Esophagus mucosa (tissue), 1 donor: ENCODE measurements at regions not wholly inside any gene's neighbourhood (a gene's known extent, or its start where the extent isn't known, plus 50 kb on each side); places are given as distances from the start of the nearest gene placed in this dataset.
"Not testable (repeated sequence)": the region's sequence is repeated elsewhere in the genome, so short reads cannot be mapped to it uniquely, and the experiment has no call there.

ENCODE experiments used
- ATAC-seq: fragments of 200-7000 bp; cut with Tn5 transposase; one replicate; pipeline ENCODE4 v1.9.1; 2020
- donor health status: DM: yes; HTN: yes; CAD: no.

DNA sequence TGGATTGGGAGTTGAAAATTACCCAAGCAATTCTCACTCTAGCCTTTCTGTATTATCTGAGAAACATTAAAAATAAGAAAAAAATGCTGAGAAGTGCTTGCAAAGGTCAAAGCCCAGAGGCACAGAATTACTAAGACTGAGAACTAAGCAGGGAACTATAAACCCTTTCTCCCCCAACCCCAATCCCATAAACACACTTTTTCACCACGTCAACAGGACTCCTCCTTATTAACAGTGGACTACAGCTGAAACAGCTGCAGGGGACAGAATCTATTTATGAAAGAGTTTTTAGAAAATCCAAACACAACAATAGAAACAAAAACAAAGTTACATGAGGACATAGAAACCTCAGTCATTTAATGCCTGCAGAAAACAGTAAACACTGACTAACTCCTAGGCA, 984.1 kb downstream of the TRAM1L1 start:
- no peak for ATAC-seq

DNA sequence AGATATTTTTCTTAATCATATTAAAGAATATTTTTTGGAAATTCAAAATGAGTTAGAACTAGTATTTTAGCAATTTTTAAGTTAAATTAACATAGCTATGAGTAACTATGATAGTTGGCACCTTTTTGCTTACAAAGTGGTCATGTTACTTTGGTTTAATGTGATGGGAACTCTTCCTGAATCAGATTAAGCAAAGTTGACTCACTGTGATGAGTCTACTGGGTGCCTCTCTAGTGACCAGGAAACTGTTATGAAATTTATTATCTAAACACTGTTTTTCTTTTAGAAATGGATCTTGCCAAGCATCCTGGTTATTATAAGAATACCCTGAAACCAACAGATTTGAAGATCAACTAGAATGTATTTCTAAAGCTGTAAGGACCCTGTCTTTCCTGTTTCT, 985.8 kb downstream of the TRAM1L1 start:
- no peak for ATAC-seq

DNA sequence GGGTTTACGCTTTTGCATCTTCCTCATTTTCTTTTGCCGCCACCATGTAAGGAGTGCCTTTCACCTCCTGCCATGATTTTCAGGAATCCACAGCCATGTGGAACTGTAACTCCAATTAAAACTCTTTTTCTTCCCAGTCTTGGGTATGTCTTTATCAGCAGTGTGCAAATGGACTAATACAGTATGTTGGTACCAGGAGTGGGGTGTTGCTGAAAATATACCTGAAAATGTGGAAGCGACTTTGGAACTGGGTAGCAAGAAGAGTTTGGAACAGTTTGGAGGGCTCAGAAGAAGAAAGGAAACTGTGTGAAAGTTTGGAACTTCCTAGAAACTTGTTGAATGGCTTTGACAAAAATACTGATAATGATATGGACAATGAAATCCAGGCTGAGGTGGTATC, 983.9 kb upstream of the NDST4 start:
- ATAC-seq = not testable (repeated sequence)

DNA sequence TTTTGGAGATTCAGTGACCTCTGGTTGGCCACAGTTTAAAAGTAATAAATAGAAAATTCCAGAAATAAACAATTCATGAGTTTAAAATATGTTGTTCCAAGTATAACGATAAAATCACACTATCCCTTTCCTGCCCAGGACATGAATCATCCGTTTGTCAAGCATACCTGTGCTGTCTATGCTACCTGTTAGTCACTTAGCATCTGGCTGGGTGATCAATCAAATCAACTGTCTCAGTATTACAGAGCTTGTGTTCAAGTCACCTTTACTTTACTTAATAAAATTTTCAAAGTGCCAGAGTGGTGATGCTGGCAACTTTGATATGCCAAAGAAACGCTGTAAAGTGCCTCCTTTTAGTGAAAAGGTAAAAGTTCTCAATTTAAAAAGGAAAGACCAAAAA, 979.5 kb upstream of the NDST4 start:
- no peak for ATAC-seq

DNA sequence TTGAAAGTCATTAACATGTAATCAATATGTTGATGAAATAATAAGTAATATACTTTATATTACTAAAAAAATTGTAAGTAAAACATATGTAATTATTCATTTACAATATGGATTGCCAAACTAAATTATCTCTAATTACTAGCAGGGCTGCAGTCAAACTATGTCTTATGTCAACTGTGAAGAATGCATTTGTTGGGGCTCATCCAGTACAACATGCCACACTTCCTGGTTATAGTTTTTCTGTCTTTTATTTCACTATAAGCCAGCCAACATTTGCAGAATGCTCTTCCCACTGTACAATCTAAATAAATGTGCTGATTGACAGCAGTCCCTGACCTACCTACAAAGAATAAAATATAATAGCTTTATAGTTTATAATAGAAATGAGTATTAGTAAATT, 975.4 kb upstream of the NDST4 start:
- no peak for ATAC-seq

DNA sequence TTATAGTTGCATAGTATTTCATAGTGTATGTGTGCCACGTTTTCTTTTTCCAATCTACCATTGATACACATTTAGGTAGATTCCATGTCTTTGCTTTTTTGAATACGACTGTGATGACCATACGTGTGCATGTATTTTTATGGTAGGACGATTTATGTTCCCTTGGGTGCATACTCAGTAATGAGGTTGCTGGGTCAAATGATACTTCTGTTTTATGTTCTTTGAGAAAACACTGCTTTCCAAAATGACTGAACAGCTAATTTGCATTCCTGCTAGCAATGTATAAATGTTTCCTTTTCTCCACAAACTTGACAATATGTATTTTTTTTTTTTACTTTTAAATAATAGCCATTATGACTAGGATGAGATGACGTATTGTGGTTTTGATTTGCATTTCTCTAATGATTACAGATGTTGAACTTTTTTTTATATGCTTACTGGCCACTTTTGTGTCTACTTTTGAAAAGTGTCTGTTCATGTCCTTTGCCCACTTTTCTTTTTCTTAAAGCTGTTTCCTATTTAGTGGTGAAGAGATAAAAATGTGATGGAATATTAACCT, 969.5 kb upstream of the NDST4 start:
- ATAC-seq = no peak

DNA sequence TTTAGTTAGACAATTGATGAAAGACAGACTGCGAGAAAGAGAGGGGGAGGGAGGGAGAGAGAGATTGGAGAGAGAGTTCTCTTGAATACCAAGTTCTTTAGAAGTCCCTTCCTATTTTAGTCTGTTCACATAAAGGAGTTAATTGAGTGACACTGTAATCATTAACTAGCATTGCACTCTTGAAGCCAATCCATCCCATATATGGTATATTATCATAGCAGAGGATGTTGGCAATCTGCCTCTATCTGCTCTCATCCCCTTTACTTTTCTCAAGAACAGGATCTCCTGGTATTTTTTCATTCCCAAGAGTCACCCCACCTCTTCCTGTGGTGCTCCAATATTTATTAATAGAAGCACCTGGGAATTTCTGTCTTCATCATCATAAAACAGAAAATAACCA, 959.6 kb upstream of the NDST4 start:
- no peak for ATAC-seq

DNA sequence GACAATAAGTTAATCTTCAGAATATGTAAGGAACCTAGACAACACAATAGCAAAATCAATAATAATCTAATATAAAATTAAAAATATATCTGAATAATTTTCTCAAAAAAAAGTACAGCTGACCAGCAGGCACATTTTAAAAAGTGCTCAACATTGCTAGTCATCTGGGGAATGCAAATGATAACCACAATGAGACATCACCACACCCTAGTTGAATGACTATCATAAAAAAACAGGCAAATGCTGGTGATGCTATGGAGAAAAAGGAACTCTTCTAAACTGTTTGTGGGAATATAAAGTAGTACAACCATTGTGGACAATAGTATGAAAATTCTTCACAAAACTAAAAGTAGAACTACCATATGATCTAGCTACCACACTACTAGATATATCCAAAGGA, 956.9 kb upstream of the NDST4 start:
- ATAC-seq = no peak

DNA sequence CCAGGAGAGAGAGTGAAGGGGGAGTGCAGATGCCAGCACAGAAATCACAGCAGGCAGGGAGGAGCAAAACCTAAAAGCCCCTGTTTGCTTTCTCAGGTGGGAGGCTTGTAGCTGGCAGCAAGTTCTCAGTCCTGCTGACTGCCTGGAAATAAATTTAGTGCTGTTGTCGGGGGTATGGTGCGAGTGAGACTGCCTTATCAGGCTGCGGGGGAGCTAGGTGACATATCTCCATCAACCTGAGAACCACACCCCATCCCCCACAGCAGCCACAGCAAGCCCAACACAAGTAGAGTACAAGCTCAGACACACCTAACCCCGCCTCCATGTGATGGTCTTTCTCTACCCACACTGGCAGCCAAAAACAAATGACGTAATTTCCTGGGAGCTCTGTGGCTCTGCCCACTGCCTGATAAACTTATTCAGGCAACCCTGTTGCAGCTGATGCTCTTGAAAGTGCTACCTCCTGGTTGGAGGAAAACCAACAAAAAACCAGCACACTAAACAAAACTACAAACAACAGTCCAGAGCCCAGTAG, 953.4 kb upstream of the NDST4 start:
- ATAC-seq = no peak

DNA sequence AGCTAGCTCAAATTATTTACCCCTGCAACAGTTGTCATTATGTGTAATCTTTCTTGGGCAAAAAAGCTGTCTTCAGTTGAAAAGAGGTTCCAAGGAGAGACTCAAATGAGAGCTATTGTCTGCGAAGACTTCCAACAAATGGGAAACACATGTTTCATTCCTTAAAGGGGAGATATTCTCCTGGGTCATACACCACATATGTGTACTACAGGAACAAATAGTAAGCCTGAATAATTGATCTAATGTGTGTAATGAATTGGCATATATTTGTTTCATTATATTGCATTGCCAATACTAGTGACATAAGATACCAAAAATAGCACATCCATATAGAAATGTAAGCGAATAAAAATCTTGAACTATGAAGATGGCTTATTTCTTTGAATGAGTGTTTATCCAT, 950.9 kb upstream of the NDST4 start:
- no peak for ATAC-seq

DNA sequence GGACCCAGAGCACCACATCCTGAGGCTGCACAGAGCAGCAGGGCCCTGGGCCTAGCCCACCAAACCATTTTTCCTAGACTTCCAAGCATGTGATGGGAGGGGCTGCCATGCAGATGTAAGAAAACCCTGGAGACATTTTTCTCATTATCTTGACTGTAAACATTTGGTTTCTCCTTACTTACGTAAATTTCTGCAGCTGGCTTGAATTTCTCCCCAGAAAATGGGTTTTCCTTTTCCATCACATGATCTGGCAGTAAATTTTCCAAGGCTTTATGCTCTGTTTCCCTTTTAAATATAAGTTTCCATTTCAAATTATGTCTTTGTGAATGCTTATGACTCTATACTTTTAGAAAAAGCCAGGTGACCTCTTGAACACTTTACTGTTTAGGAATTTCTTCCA, 945.9 kb upstream of the NDST4 start:
- ATAC-seq = no peak

DNA sequence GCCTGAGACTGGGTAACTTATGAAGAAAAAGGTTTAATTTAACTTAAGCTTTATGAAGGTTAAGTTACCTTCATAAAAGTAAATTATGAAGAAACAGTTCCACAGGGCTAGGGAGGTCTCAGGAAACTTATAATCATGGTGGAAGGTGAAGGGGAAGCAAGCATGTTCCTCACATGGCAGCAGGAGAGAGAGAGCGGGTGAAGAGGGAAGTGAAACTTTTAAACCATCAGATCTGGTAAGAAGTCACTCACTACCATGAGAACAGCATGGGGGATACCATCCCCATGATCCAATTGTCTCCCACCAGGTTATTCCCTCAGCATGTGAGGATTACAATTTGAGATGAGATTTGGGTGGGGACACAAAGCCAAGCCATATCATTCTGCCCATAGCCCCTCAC, 944.7 kb upstream of the NDST4 start:
- no peak for ATAC-seq

DNA sequence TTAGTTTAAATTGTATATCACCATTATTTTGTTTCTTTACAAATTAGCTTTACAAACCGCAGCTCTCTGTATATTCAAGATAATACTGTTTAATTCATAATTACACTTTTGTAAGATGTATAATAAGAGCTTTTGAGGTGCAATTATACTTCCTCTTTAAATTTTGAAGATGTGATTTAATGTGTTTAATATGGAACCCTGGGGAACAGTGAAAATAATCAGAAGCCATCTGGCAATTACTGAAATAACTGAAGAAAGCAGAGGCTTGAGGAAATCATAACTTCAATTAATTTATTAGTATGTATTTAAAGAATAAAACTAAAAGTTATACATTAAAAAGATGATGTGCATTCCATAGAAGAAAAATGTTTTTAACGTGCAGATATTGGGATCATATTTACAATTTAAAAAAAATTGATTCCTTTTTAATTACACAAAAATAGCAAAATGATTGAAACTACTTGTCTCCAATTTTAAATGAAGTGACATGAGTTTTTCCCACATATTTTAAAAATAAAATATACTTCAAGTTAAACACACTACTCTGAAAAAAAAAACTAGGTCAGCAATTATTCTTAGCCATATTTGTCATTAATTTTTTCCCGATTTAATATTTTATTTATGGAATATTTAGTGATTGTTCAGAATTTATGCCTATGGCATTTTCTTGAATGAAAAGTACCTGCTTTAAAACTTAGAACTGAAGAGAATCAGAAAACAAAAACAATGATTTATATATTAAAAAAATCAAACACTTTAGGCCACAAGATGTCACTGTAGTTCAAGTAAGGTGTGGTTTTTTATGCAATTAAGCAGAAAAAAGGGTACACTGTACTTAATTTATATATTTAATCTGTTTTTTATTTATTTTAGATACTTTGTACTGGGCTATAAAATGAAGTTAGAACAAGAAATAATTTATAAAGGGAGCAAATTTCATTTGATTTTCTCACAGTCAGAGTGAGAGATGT, 942.7 kb upstream of the NDST4 start:
- ATAC-seq = no peak

DNA sequence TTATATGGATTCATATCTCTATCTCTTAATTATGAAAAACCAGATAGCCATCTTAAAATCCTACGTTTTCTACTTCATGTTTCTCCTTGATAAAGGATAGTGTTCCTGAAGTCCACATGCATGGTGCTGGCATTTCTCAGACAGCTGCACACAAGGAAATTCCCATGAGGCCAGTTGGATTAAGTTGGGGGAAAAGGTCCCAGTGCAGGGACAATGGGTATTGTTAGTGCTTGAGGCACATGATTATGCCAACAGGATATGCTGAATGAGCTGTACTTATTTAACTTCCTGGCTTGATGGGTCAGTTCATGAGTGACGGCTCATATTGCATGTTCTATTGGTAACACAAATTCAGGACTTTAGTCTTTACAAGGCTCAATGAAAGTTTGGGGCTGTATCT, 913.9 kb upstream of the NDST4 start:
- no peak for ATAC-seq

DNA sequence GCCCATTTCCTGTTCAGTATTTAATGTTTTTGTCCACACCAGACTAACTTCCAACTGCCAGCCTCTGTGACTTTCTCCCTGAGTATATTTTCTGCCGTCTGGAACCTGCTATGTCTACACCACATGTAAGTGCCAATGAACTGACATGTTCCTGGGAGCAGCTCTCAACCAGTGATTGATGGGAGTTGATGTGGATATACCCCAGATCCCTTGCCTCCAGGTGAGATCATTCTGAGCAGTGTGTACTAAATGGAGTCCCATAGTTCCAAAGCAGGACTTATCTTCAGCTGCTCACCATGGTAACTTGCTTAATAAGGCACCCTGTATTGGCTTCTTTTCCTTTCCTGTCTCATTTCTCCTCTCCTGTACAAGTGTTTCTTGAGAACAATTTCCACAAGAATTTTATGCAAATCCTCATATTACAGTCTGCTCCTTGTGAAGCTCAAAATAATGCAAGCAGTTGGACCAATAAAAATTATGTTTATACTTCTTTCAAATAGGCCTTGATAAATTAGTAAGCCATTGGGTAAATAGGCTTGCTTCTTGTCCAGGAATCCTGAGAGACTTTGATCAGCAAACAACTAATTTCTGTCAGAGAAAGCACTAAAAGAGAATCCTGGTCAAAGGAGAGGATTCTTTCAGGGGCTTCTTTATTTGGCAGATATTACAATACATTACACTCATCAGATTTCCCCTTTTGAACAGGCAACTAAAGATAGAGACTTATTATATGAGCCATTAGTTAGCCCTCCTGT, 911.7 kb upstream of the NDST4 start:
- no peak for ATAC-seq

DNA sequence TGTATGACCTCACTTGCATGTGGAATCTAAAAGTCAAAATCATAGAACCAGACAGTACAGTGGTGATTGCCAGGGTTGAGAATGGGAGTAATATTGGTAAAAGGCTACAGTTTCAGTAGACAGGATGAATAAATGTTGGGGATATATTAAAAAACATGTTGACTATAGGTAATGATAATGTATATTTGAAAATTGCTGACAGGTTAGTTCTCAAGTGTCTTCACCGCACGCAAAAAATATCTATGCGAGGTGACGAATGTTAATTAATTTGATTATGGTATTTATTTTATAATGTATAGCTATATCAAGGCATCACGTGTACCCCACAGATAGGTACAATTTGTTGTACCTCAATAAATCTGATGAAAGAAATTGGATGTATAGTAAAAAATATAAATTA, 909.6 kb upstream of the NDST4 start:
- no peak for ATAC-seq

DNA sequence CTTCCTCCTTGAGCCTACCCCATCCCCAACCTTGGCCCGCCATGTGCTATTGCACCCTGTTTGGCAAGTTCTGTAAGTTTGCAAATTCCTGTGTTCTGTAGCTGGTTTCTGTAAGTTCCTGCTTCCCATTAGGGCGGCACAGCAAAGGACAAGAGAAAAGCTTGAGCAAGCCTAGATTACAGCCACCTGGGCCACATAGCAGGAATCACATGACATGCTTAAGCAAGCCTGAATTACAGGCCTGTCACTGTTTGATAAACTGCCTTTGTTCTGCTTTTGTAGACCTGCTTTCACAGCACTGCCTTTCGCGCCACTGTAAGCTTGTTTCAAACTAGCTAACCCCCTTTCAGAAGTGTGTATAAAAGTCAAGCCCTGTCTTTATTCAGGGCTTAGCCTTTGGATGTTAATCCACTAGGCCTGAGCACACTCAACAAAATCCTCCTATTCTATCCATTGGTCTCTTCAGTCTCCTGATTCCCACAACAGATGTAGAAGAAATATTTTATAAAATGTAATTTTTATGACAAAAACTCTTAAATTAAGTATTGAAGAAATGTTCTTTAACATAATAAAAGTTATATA, 906.8 kb upstream of the NDST4 start:
- peak; percentile 57 for ATAC-seq

DNA sequence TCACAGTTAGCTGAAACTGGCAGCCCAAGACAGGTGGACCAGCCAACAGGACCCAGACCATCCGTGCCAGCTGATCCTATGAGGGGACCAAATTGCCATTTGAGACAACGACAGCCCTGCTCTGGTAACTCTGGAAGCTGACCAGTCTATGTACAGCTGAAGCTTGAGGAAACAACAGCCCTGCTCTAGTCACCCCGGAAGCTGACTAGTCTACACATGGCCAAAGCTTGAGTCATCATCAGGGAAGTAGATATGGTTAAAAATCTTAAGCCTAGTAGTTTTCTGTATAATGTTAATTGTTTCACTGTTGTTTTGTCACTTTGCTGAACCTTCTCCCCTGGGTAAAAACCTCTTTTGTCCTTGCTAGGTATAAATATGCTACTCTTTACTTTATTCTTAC, 905.4 kb upstream of the NDST4 start:
- peak; percentile 64 for ATAC-seq

DNA sequence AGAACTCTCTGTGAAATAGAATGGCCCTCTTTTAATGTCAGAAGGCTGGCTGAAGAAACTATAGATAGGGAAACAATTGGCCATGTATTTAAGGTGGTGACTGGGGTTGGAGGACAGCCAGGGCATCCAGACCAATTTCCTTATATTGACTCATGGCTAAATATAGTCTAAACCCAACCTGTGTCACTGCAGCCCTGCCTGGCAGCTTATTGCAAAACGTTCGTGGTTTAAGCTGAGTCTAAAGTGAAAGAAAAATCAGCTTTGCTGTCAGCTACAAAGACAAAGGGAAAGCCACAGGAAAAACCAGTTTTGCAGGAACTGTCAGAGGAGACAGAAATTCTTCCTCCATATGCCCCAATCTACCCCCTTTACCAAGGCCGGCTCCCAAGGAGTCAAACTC, 902.8 kb upstream of the NDST4 start:
- ATAC-seq = peak; percentile 80

DNA sequence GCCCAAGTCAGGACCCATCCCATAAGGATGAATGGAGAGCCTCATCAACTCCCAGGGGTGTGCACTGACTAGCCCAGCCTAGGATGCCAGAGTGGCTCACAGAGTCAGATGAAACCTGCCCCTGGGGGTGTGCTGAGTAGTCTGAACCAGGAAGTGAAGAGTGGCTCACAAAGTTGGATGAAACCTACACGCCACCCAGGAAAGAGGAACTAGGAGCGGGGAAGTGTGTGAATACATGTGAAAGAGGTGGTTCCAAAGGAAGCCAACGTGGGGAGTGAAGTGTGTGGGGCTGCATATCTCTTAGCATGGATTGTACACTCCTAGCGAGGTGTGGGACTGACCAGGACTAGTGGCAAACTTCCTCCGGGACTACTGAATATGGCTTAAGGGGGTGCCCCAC, 902.1 kb upstream of the NDST4 start:
- ATAC-seq = no peak

DNA sequence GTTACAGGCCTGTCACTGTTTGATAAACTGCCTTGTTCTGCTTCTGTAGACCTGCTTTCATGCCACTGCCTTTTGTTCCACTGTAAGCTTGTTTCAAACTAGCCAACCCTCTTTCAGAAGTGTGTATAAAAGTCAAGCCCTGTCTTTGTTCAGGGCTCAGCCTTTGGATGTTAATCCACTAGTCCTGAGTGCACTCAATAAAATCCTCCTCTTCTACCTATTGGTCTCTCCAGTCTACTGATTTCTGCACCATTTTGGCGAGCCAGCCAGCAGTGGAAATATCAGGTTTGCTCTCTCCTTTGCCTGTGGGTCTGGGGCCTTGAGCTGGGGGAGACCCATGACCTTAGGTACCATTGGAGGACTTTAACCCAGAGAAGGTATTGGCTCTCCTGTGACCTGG, 901.6 kb upstream of the NDST4 start:
- no peak for ATAC-seq

DNA sequence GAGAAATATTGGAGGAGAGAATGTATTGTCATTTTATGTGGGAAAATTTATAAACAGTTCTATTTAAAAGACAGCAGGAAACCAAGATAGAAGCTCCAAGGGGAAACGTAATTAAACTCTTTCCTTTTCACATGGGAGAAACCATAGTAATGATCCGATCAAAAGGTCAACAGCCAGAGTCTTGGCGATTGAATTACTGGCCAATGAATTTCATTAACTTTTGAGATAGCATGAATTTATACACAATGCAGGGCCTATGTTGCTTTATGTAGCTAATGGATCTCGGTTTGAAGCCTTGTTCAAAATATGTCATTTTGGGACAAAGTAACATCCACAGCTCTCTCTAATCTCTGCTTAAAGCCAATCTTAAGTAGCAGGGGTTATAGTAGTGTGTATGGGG, 897.5 kb upstream of the NDST4 start:
- no peak for ATAC-seq

DNA sequence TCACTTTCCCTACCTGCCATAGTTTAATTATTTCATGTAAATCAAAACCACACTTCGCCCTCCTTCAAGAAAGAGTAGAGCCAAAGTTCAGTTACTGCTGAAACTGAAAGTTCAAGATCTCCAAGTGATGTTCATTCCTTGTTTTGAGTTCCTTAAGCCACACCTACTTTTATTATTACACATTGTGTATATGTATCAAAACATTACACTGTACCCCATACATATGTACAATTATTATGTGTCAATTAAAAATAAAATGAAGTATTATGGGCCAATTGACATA, 892.3 kb upstream of the NDST4 start:
- ATAC-seq = no peak
